PC-3 (cell line): ENCODE measurements at regions not wholly inside any gene's neighbourhood (a gene's known extent, or its start where the extent isn't known, plus 50 kb on each side); places are given as distances from the start of the nearest gene placed in this dataset.

ENCODE experiments used
- ATAC-seq: fragments of 200-7000 bp; cut with Tn5 transposase; 2 replicates; pipeline ENCODE4 v1.9.1; 2020; ENCODE audit warnings: mild to moderate bottlenecking, moderate library complexity
- BruUV-seq: library from RNA; stranded (reverse); fragments of 400-500 nt; replicated peaks from 2 replicates; lab custom pipeline; 2021; lab: Mats Ljungman, UMichigan
- CTCF ChIA-PET: fragments of 300-600 bp; sonication (Branson Sonifier 250); formaldehyde crosslinking; loops from one replicate; lab custom pipeline; 2022; ENCODE audit warnings: antibody characterized with exemption; lab: Charles Lee
- POLR2A ChIA-PET: fragments of 300-600 bp; sonication (Branson Sonifier 250); formaldehyde crosslinking; loops from one replicate; lab custom pipeline; 2022; ENCODE audit warnings: antibody characterized with exemption; ENCODE audit not compliant: unreplicated experiment; lab: Charles Lee
- DNase-seq: peaks from one replicate; pipeline ENCODE4 v3.0.0-alpha.2; 2015
- H2AFZ ChIP-seq: fragments of 300-600 bp; sonication (generic); 2 replicates; pipeline ENCODE4 v1.6.0; 2016; ENCODE audit warnings: antibody characterized with exemption, low read length
- H3F3A ChIP-seq: fragments of 300-600 bp; sonication (generic); one replicate; pipeline ENCODE4 v1.6.0; 2017; ENCODE audit warnings: antibody characterized with exemption, low read length, control low read depth, mild to moderate bottlenecking; ENCODE audit not compliant: unreplicated experiment
- H3K27ac ChIP-seq: fragments of 300-600 bp; sonication (generic); 2 replicates; pipeline ENCODE4 v1.5.1; 2016; ENCODE audit warnings: mild to moderate bottlenecking, low read length
- H3K27me3 ChIP-seq: fragments of 300-600 bp; sonication (generic); 2 replicates; pipeline ENCODE4 v1.6.1; 2016; ENCODE audit warnings: low read length, mixed read lengths
- H3K36me3 ChIP-seq: fragments of 300-600 bp; sonication (generic); 2 replicates; pipeline ENCODE4 v1.6.1; 2016; ENCODE audit warnings: low read depth, mixed run types, low read length, mixed read lengths
- H3K4me1 ChIP-seq: fragments of 300-600 bp; sonication (generic); 2 replicates; pipeline ENCODE4 v1.5.1; 2016; ENCODE audit warnings: low read length; ENCODE audit not compliant: insufficient read depth
- H3K4me2 ChIP-seq: fragments of 300-600 bp; sonication (generic); 2 replicates; pipeline ENCODE4 v1.6.0; 2016; ENCODE audit warnings: low read length
- H3K4me3 ChIP-seq: fragments of 300-600 bp; sonication (generic); 2 replicates; pipeline ENCODE4 v1.5.1; 2016; ENCODE audit warnings: mild to moderate bottlenecking, low read length, mixed read lengths
- H3K79me2 ChIP-seq: fragments of 300-600 bp; sonication (generic); 2 replicates; pipeline ENCODE4 v1.6.1; 2017; ENCODE audit warnings: low read length, mixed read lengths
- H3K9ac ChIP-seq: fragments of 300-600 bp; sonication (generic); 2 replicates; pipeline ENCODE4 v1.6.0; 2016; ENCODE audit warnings: mild to moderate bottlenecking, low read length
- H3K9me2 ChIP-seq: fragments of 300-600 bp; sonication (generic); replicated peaks from 2 replicates; pipeline ENCODE4 v1.6.1; 2016; ENCODE audit warnings: mixed run types, low read length, mixed read lengths
- H3K9me3 ChIP-seq: fragments of 300-600 bp; sonication (generic); 2 replicates; pipeline ENCODE4 v1.6.1; 2016; ENCODE audit warnings: low read length, mixed read lengths
- H4K20me1 ChIP-seq: fragments of 300-600 bp; sonication (generic); 2 replicates; pipeline ENCODE4 v1.6.1; 2016; ENCODE audit warnings: low read length, mixed read lengths
- CTCF ChIP-seq: fragments of 300-600 bp; sonication (generic); conservative IDR thresholded peaks from 2 replicates; pipeline ENCODE4 v1.5.1; 2017; ENCODE audit warnings: antibody characterized with exemption, low read depth, mild to moderate bottlenecking, low read length
- EZH2 ChIP-seq: fragments of 300-600 bp; sonication (generic); IDR thresholded peaks from one replicate; pipeline ENCODE4 v1.6.1; 2017; ENCODE audit warnings: antibody characterized with exemption, mild to moderate bottlenecking, low read length; ENCODE audit not compliant: unreplicated experiment
- EZH2phosphoT487 ChIP-seq: fragments of 300-600 bp; sonication (generic); IDR thresholded peaks from 2 replicates; pipeline ENCODE4 v1.6.1; 2018; ENCODE audit warnings: mild to moderate bottlenecking, antibody characterized with exemption, low read length, borderline replicate concordance
- intact Hi-C: fragments of 100-400 bp; cut with micrococcal nuclease; formaldehyde crosslinking; loops from 2 replicates; pipeline ENCODE4 v1.9.0; 2023

- H2AFZ ChIP-seq = no peak overlapping the region
- no peaks in the 10 kb centered on the region for H4K20me1 ChIP-seq
- no peaks in the 10 kb centered on the region for H3K9me2 ChIP-seq
- DNase-seq = no peak
- TF ChIP-seq CTCF (no peak), EZH2 (no peak), EZH2phosphoT487 (no peak)
- no TSS peak for BruUV-seq
- no peaks in the 10 kb centered on the region for H3K79me2 ChIP-seq
- POLR2A ChIA-PET = no interaction called here
- no peaks in the 10 kb centered on the region for H3K36me3 ChIP-seq
- no peak for ATAC-seq
- H3K27ac ChIP-seq = no peak overlapping the region
- no peak overlapping the region for H3K9ac ChIP-seq
- no peaks in the 10 kb centered on the region for H3K27me3 ChIP-seq
- no peaks in the 10 kb centered on the region for H3K9me3 ChIP-seq
- no peak overlapping the region for H3K4me2 ChIP-seq
- no peaks in the 10 kb centered on the region for H3K4me1 ChIP-seq
- intact Hi-C loops = no loop called here
- no peak overlapping the region for H3K4me3 ChIP-seq
- H3F3A ChIP-seq = no peaks in the 10 kb centered on the region
- CTCF ChIA-PET = no interaction called here
Observed at GRCh38 chr4:107389965-107390364, 330.1 kb downstream of the PAPSS1 start.

GRCh38 chr4:107388736-107389274 is 331.2 kb downstream of the PAPSS1 start:
- intact Hi-C loops = no loop called here
- H3K9me3 ChIP-seq = no peaks in the 10 kb centered on the region
- DNase-seq = no peak
- no peak overlapping the region for H3K4me2 ChIP-seq
- no peak overlapping the region for H3K27ac ChIP-seq
- no peak overlapping the region for H3K9ac ChIP-seq
- no TSS peak for BruUV-seq
- H3K79me2 ChIP-seq = no peaks in the 10 kb centered on the region
- no peaks in the 10 kb centered on the region for H3K27me3 ChIP-seq
- POLR2A ChIA-PET = no interaction called here
- TF ChIP-seq EZH2 (no peak), EZH2phosphoT487 (no peak)
- H3F3A ChIP-seq = no peaks in the 10 kb centered on the region
- no peak for ATAC-seq
- no peak overlapping the region for H3K4me3 ChIP-seq
- H2AFZ ChIP-seq = no peak overlapping the region
- H3K9me2 ChIP-seq = no peaks in the 10 kb centered on the region
- H3K36me3 ChIP-seq = no peaks in the 10 kb centered on the region
- CTCF ChIA-PET = no interaction called here
- H3K4me1 ChIP-seq = no peaks in the 10 kb centered on the region
- H4K20me1 ChIP-seq = no peaks in the 10 kb centered on the region

DNA sequence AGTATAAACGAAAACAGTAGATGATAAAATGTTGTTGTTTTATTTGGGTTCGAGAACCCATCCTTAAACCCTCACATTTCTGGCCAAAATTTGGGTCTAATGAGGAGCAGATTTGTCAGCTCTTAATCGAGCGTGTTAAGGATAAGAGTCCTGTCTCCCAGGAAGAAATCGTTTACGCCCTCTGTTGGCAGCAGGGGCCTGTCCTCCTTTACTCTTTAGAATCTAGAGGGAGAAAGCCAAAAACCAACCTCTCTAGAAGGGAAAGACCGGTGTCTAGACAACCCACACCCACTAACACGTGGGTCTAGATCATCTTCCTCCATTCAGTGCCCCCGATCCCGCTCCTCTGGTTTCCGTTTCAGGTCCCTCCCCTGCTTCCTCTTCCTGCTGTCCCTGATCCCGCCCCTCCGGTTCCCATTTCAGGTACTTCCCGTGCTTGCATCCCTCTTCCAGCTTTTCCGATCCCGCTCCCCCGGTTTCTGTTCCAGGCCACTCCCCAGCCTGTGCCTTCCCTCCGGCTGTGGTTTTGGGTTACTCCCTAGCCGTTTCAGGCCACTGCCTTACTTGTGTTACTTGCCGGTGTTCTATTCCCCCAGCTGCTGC is 339.1 kb downstream of the PAPSS1 start:
- Histone ChIP-seq H3K9me2 (no peaks in the 10 kb centered on the region), H3K79me2 (no peaks in the 10 kb centered on the region), H3K9ac (no peak overlapping the region), H3K27ac (no peak overlapping the region), H3K9me3 (no peaks in the 10 kb centered on the region), H3K4me1 (no peaks in the 10 kb centered on the region), H3K27me3 (no peaks in the 10 kb centered on the region), H4K20me1 (no peaks in the 10 kb centered on the region), H3K36me3 (no peaks in the 10 kb centered on the region), H3K4me3 (no peak overlapping the region), H2AFZ (no peak overlapping the region), H3F3A (no peaks in the 10 kb centered on the region), H3K4me2 (0 out of 2 replicates have a peak overlapping the region, but pooled peaks have one; percentile 6)
- ATAC-seq (no peak), DNase-seq (no peak)
- TF ChIP-seq CTCF (peak; percentile 40), EZH2phosphoT487 (no peak), EZH2 (no peak)
- CTCF ChIA-PET = no interaction called here
- no TSS peak for BruUV-seq
- POLR2A ChIA-PET = no interaction called here
- intact Hi-C loops = no loop called here
